B cell (primary cell): ENCODE measurements at regions not wholly inside any gene's neighbourhood (a gene's known extent, or its start where the extent isn't known, plus 50 kb on each side); places are given as distances from the start of the nearest gene placed in this dataset.

Experiments
- ATAC-seq: fragments of 200-7000 bp; cut with Tn5 transposase; one replicate; pipeline ENCODE4 v1.10.0; 2021; ENCODE audit warnings: low read depth, mild to moderate bottlenecking, moderate number of reproducible peaks, moderate library complexity
- CTCF ChIA-PET: fragments of 350-600 bp; sonication (Branson Sonifier 250); formaldehyde crosslinking; loops from one replicate; lab custom pipeline; 2021; ENCODE audit warnings: antibody characterized with exemption, inconsistent platforms; lab: Charles Lee
- POLR2A ChIA-PET: fragments of 350-600 bp; sonication (Branson Sonifier 250); formaldehyde crosslinking; loops from one replicate; lab custom pipeline; 2021; ENCODE audit warnings: antibody characterized with exemption; lab: Charles Lee
- DNase-seq: peaks from one replicate; pipeline ENCODE4 v3.0.0; 2013
- H2AFZ ChIP-seq: 2 replicates; pipeline ENCODE4 v1.6.1; 2012; ENCODE audit warnings: mild to moderate bottlenecking, low read depth, low read length; ENCODE audit not compliant: insufficient read depth, poor library complexity, severe bottlenecking
- H3K27ac ChIP-seq, 2 donors: 1 replicate in 1 of 2; 2 replicates in 1 of 2; pipeline ENCODE4 v1.5.1; 2012 to 2013; ENCODE audit warnings: low read length in 2 of 2, mild to moderate bottlenecking in 2 of 2, moderate library complexity in 1 of 2
- H3K27me3 ChIP-seq, 4 experiments: fragments of 200-600 bp in 1 of 4; sonication (generic) in 1 of 4; replicated peaks in 1 of 4; 1 replicate in 2 of 4; 2 replicates in 2 of 4; pipeline versions ENCODE4 v1.6.1 to v1.7.0; 2013 to 2016; ENCODE audit warnings: low read length in 3 of 4, mild to moderate bottlenecking in 2 of 4, mixed read lengths in 1 of 4, moderate library complexity in 1 of 4; ENCODE audit not compliant: insufficient read depth in 4 of 4, control insufficient read depth in 3 of 4; ENCODE audit errors: control extremely low read depth in 1 of 4
- H3K36me3 ChIP-seq, 2 experiments: replicated peaks in 1 of 2; 1 replicate in 1 of 2; 2 replicates in 1 of 2; pipeline versions ENCODE4 v1.6.1 to v1.7.1; 2013; ENCODE audit warnings: low read length in 1 of 2; ENCODE audit not compliant: insufficient read depth in 2 of 2, control insufficient read depth in 1 of 2; ENCODE audit errors: control extremely low read depth in 1 of 2, extremely low read depth in 1 of 2
- H3K4me1 ChIP-seq, 2 donors: fragments of 200-600 bp in 1 of 2; sonication (generic) in 1 of 2; 1 replicate in 1 of 2; 2 replicates in 1 of 2; pipeline versions ENCODE4 v1.5.1 to v1.6.1; 2013 to 2017; ENCODE audit warnings: low read length in 2 of 2; ENCODE audit not compliant: control insufficient read depth in 2 of 2, insufficient read depth in 2 of 2
- H3K4me2 ChIP-seq: replicated peaks from 2 replicates; pipeline ENCODE3; 2012; ENCODE audit warnings: mild to moderate bottlenecking, low read depth, low read length; ENCODE audit not compliant: poor library complexity, severe bottlenecking
- H3K4me3 ChIP-seq, 5 experiments: fragments of 200-600 bp in 1 of 5; sonication (generic) in 1 of 5; 1 replicate in 3 of 5; 2 replicates in 2 of 5; pipeline versions ENCODE4 v1.5.1 to v1.7.0; 2011 to 2016; ENCODE audit warnings: low read length in 4 of 5, mild to moderate bottlenecking in 4 of 5, low read depth in 2 of 5, control low read depth in 1 of 5, moderate library complexity in 1 of 5; ENCODE audit not compliant: insufficient read depth in 1 of 5; ENCODE audit errors: control extremely low read depth in 1 of 5, extremely low read depth in 1 of 5
- H3K79me2 ChIP-seq: fragments of 200-600 bp; sonication (generic); one replicate; pipeline ENCODE4 v1.6.0; 2016; ENCODE audit warnings: low read length; ENCODE audit not compliant: control insufficient read depth, insufficient read depth
- H3K9ac ChIP-seq: fragments of 200-600 bp; sonication (generic); 2 replicates; pipeline ENCODE4 v1.6.1; 2017; ENCODE audit warnings: mild to moderate bottlenecking, low read length, moderate library complexity
- H3K9me3 ChIP-seq, 3 donors: one replicate each; pipeline versions ENCODE4 v1.6.1 to v1.7.1; 2013; ENCODE audit warnings: low read length in 2 of 3; ENCODE audit not compliant: control insufficient read depth in 2 of 3, insufficient read depth in 1 of 3; ENCODE audit errors: control extremely low read depth in 1 of 3
- H4K20me1 ChIP-seq: 2 replicates; pipeline ENCODE4 v1.6.0; 2012; ENCODE audit warnings: mild to moderate bottlenecking, low read length; ENCODE audit not compliant: insufficient read depth, control insufficient read depth, poor library complexity, severe bottlenecking
- H3K27ac Mint-ChIP-seq: one replicate; pipeline ENCODE4 v1.8.0; 2021; ENCODE audit warnings: mixed read lengths
- H3K27me3 Mint-ChIP-seq: one replicate; pipeline ENCODE4 v1.8.0; 2021; ENCODE audit warnings: mixed read lengths
- H3K4me1 Mint-ChIP-seq: one replicate; pipeline ENCODE4 v1.8.0; 2021; ENCODE audit warnings: mixed read lengths
- H3K4me3 Mint-ChIP-seq: one replicate; pipeline ENCODE4 v1.8.0; 2021; ENCODE audit warnings: mixed read lengths
- H3K9me3 Mint-ChIP-seq: one replicate; pipeline ENCODE4 v1.8.0; 2022; ENCODE audit warnings: mixed read lengths; ENCODE audit not compliant: insufficient read depth
- EZH2 ChIP-seq: IDR thresholded peaks from 2 replicates; pipeline ENCODE4 v1.6.1; 2012; ENCODE audit warnings: borderline replicate concordance, low read depth, mild to moderate bottlenecking, moderate library complexity, low read length; ENCODE audit not compliant: insufficient read depth, poor library complexity, severe bottlenecking
- WGBS: methylation state at CpG from one replicate; pipeline ENCODE4 v1.1.5; 2013; ENCODE audit warnings: missing lambda C conversion rate; ENCODE audit not compliant: insufficient coverage; 5-methylcytosine and 5-hydroxymethylcytosine counted together
- intact Hi-C: fragments of 100-400 bp; cut with micrococcal nuclease; formaldehyde crosslinking; loops from one replicate; pipeline ENCODE4 v1.10.0; 2022
- TF ChIP-seq, protein P1 (sequence below): fragments of 200-600 bp; IDR thresholded peaks from one replicate; pipeline ENCODE4 v1.8.0; 2022; ENCODE audit warnings: antibody characterized with exemption, mild to moderate bottlenecking

GRCh38 chr13:74289861-74290773, 155.9 kb upstream of the KLF12 start:
- peaks cover 51% of the 10 kb centered on the region for H3K4me1 Mint-ChIP-seq
- ChIA-PET POLR2A (interaction anchor here (0.6 to 4.4 kb wide), 2 partner anchors 156 to 547 kb away, joined by 3 to 35 read pairs; partner anchors contain the start of gene KLF12), CTCF (interaction anchor here (0.9 to 8.4 kb wide), 6 partner anchors 10 to 527 kb away, joined by 3 to 160 read pairs (median 4); no protein-coding TSS in a partner anchor)
- intact Hi-C loops, result loop anchor here (5.0 to 10.0 kb wide), 5 partner anchors 265 to 1247 kb away; partner anchors contain the start of genes COMMD6 and KLF5
- ATAC-seq (peak; percentile 83), DNase-seq (peak; percentile 92)
- no peaks in the 10 kb centered on the region for H3K9me3 ChIP-seq
- H3K27ac ChIP-seq, result peak overlapping the region; percentile 69 to 93
- peak overlapping the region; percentile 90 for H3K27ac Mint-ChIP-seq
- H3K4me1 ChIP-seq, result peaks cover 39 to 44% of the 10 kb centered on the region in 2 donors
- no peaks in the 10 kb centered on the region for H3K27me3 ChIP-seq
- peak overlapping the region; percentile 53 for H3K9ac ChIP-seq
- peak overlapping the region; percentile 81 for H3K4me3 Mint-ChIP-seq
- H4K20me1 ChIP-seq, result no peaks in the 10 kb centered on the region
- H3K4me2 ChIP-seq, result peak overlapping the region; percentile 88
- TF ChIP-seq, protein P1, sequence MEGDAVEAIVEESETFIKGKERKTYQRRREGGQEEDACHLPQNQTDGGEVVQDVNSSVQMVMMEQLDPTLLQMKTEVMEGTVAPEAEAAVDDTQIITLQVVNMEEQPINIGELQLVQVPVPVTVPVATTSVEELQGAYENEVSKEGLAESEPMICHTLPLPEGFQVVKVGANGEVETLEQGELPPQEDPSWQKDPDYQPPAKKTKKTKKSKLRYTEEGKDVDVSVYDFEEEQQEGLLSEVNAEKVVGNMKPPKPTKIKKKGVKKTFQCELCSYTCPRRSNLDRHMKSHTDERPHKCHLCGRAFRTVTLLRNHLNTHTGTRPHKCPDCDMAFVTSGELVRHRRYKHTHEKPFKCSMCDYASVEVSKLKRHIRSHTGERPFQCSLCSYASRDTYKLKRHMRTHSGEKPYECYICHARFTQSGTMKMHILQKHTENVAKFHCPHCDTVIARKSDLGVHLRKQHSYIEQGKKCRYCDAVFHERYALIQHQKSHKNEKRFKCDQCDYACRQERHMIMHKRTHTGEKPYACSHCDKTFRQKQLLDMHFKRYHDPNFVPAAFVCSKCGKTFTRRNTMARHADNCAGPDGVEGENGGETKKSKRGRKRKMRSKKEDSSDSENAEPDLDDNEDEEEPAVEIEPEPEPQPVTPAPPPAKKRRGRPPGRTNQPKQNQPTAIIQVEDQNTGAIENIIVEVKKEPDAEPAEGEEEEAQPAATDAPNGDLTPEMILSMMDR, result no peak
- TF ChIP-seq EZH2, result no peak
- H3K27me3 Mint-ChIP-seq, result no peaks in the 10 kb centered on the region
- 29% methylated on average over 3 of the region's 10 CpGs for WGBS
- no peaks in the 10 kb centered on the region for H3K79me2 ChIP-seq
- peak overlapping the region; percentile 25 for H2AFZ ChIP-seq
- H3K4me3 ChIP-seq, result peak overlapping the region in 4 of 5 experiments; percentile 18 to 60 (median 38)
- H3K9me3 Mint-ChIP-seq, result no peaks in the 10 kb centered on the region
- H3K36me3 ChIP-seq, result no peaks in the 10 kb centered on the region
